Calu3 (cell line): ENCODE measurements at regions not wholly inside any gene's neighbourhood (a gene's known extent, or its start where the extent isn't known, plus 50 kb on each side); places are given as distances from the start of the nearest gene placed in this dataset.

Experiments
- BruUV-seq: library from RNA; stranded (reverse); fragments of 400-500 nt; replicated peaks from 2 replicates; lab custom pipeline; 2021; lab: Mats Ljungman, UMichigan
- CTCF ChIA-PET: fragments of 300-600 bp; sonication (Branson Sonifier 250); formaldehyde crosslinking; loops from one replicate; lab custom pipeline; 2022; ENCODE audit warnings: antibody characterized with exemption; lab: Charles Lee
- DNase-seq: peaks from one replicate; pipeline ENCODE4 v3.0.0; 2022
- H3K27ac Mint-ChIP-seq: one replicate; pipeline ENCODE4 v1.8.0; 2022; ENCODE audit warnings: mixed read lengths; ENCODE audit not compliant: unreplicated experiment
- H3K27me3 Mint-ChIP-seq: one replicate; pipeline ENCODE4 v1.8.0; 2022; ENCODE audit warnings: mixed read lengths; ENCODE audit not compliant: unreplicated experiment
- H3K36me3 Mint-ChIP-seq: one replicate; pipeline ENCODE4 v1.8.0; 2022; ENCODE audit warnings: mild to moderate bottlenecking, moderate library complexity, mixed read lengths; ENCODE audit not compliant: insufficient read depth, unreplicated experiment
- H3K4me1 Mint-ChIP-seq: one replicate; pipeline ENCODE4 v1.8.0; 2022; ENCODE audit warnings: mild to moderate bottlenecking, low read depth, mixed read lengths; ENCODE audit not compliant: unreplicated experiment
- H3K4me3 Mint-ChIP-seq: one replicate; pipeline ENCODE4 v1.8.0; 2022; ENCODE audit warnings: mild to moderate bottlenecking, low read depth, moderate library complexity, mixed read lengths; ENCODE audit not compliant: unreplicated experiment
- H3K9me3 Mint-ChIP-seq: one replicate; pipeline ENCODE4 v1.8.0; 2022; ENCODE audit warnings: low read depth, mixed read lengths; ENCODE audit not compliant: unreplicated experiment
- intact Hi-C: fragments of 100-400 bp; cut with micrococcal nuclease; formaldehyde crosslinking; loops from one replicate; pipeline ENCODE4 v1.10.0; 2022; ENCODE audit not compliant: unreplicated experiment
- TF ChIP-seq, protein P1 (sequence below): fragments of 200-600 bp; IDR thresholded peaks from one replicate; pipeline ENCODE4 v1.8.0; 2022; ENCODE audit warnings: antibody characterized with exemption; ENCODE audit not compliant: unreplicated experiment

GRCh38 chr16:85248857-85249256, 136.6 kb upstream of the CIBAR2 start:
- intact Hi-C loops: no loop called here
- TF ChIP-seq, protein P1, sequence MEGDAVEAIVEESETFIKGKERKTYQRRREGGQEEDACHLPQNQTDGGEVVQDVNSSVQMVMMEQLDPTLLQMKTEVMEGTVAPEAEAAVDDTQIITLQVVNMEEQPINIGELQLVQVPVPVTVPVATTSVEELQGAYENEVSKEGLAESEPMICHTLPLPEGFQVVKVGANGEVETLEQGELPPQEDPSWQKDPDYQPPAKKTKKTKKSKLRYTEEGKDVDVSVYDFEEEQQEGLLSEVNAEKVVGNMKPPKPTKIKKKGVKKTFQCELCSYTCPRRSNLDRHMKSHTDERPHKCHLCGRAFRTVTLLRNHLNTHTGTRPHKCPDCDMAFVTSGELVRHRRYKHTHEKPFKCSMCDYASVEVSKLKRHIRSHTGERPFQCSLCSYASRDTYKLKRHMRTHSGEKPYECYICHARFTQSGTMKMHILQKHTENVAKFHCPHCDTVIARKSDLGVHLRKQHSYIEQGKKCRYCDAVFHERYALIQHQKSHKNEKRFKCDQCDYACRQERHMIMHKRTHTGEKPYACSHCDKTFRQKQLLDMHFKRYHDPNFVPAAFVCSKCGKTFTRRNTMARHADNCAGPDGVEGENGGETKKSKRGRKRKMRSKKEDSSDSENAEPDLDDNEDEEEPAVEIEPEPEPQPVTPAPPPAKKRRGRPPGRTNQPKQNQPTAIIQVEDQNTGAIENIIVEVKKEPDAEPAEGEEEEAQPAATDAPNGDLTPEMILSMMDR: no peak
- DNase-seq: no peak
- Mint-ChIP-seq H3K36me3 (no peaks in the 10 kb centered on the region), H3K27me3 (peaks cover 84% of the 10 kb centered on the region), H3K4me3 (no peak overlapping the region), H3K27ac (no peak overlapping the region), H3K9me3 (no peaks in the 10 kb centered on the region), H3K4me1 (peaks cover 8% of the 10 kb centered on the region)
- no TSS peak for BruUV-seq
- CTCF ChIA-PET: no interaction called here

DNA sequence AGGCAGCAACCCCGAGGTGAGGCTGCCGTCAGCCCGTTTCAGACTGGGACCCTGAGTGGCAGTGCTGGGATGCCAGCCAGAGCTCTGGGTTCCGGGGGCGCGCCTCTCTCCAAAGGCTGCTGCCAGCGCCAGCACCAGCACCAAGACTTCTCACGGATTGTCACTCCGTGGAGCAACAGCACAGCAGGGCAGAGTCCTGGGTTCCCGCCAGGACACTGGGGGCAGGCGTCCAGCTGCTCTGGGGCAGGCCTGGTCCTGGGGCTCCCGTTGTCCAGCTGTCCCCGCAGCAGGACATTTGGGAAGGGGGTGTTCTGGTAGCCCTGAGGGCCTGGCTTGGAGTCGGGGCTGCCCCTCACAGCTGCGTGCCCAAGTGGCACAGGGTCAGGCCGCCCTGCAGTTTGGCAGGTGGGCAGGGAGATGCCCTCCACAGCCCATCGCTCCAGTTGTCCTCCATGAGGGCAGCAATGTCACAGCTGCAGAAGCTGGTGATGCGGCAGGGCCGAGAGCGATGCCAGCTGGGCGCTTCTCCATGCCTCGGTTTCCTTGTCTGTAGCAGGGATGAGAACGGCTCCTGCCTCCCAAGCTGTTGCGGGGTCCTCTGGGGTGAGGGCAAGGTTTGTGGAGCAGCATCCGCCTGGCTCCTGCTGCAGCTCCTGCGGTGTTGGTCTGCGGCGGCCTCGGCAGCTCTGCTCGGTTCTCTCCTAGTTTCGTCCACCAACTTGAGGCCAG, 137.3 kb upstream of the CIBAR2 start:
- TF ChIP-seq, protein P1: no peak
- H3K27ac Mint-ChIP-seq: no peak overlapping the region
- peaks cover 85% of the 10 kb centered on the region for H3K27me3 Mint-ChIP-seq
- BruUV-seq: no TSS peak
- no peak overlapping the region for H3K4me3 Mint-ChIP-seq
- intact Hi-C loops: no loop called here
- CTCF ChIA-PET: no interaction called here
- H3K4me1 Mint-ChIP-seq: peaks cover 8% of the 10 kb centered on the region
- no peaks in the 10 kb centered on the region for H3K9me3 Mint-ChIP-seq
- H3K36me3 Mint-ChIP-seq: no peaks in the 10 kb centered on the region
- DNase-seq: no peak

DNA sequence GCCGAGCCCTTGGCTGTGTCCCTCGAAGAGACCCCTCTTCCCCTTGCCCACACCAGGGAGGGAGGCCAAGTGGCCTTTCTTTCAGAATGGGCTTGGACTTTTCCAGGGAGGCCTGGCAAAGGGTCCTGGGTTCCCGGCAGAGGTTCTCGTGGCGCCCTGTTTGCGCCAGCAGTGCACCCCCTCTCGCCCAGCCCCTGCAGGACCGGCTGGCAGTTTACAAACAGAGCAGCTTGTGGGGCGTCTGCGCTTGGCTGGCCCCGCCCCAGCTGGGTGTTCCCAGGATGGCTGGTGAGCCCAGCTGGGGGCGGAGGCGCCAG, 137.8 kb upstream of the CIBAR2 start:
- H3K4me3 Mint-ChIP-seq: no peak overlapping the region
- H3K9me3 Mint-ChIP-seq: no peaks in the 10 kb centered on the region
- peaks cover 8% of the 10 kb centered on the region for H3K4me1 Mint-ChIP-seq
- no peak for DNase-seq
- BruUV-seq: no TSS peak
- H3K27ac Mint-ChIP-seq: no peak overlapping the region
- intact Hi-C loops: no loop called here
- TF ChIP-seq, protein P1: no peak
- no peaks in the 10 kb centered on the region for H3K36me3 Mint-ChIP-seq
- H3K27me3 Mint-ChIP-seq: peaks cover 86% of the 10 kb centered on the region
- CTCF ChIA-PET: no interaction called here

DNA sequence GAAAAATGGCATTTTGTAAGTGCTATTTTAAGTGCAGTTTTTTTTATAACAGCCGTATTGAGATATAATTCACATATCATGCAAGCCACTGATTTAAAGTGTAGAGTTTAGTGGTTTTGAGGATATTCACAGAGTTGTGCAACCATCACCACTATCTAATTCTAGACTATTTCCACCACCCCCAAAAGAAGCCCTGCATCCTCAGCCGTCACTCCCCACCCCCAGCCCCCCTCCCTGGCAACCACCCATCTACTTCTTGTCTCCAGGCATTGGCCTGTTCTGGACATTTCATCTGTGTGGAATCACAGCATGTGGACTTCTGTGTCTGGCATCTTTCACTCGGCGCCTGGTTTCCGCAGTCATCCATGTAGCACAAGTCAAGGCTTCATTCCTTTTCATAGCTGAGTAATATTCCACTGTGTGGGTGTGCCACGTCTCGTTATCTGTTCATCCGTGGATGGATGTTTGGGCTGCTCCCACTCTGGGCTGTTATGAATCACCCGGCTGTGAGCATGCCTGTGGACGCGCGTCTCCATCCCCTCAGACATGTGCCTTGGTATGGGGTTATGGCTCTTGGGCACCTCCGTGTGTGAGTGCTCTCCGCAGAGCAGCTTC, 138.4 kb upstream of the CIBAR2 start:
- no TSS peak for BruUV-seq
- Mint-ChIP-seq H3K4me1 (peaks cover 4% of the 10 kb centered on the region), H3K4me3 (no peak overlapping the region), H3K27me3 (peaks cover 80% of the 10 kb centered on the region), H3K9me3 (no peaks in the 10 kb centered on the region), H3K36me3 (no peaks in the 10 kb centered on the region), H3K27ac (no peak overlapping the region)
- CTCF ChIA-PET: no interaction called here
- no peak for DNase-seq
- intact Hi-C loops: no loop called here
- TF ChIP-seq, protein P1: no peak
